Type B pancreatic cell (in vitro differentiated cells): ENCODE measurements at regions not wholly inside any gene's neighbourhood (a gene's known extent, or its start where the extent isn't known, plus 50 kb on each side); places are given as distances from the start of the nearest gene placed in this dataset.

ENCODE experiments used
- DNase-seq: peaks from one replicate; pipeline ENCODE4 v3.0.0; 2021; ENCODE audit warnings: mixed read lengths; ENCODE audit not compliant: unreplicated experiment; ENCODE audit errors: extremely low spot score
- H3K27ac Mint-ChIP-seq: 2 replicates; pipeline ENCODE4 v1.8.0; 2021; ENCODE audit warnings: mild to moderate bottlenecking, mixed read lengths
- H3K27me3 Mint-ChIP-seq: 2 replicates; pipeline ENCODE4 v1.8.0; 2021; ENCODE audit warnings: mixed read lengths
- H3K36me3 Mint-ChIP-seq: 2 replicates; pipeline ENCODE4 v1.8.0; 2021; ENCODE audit warnings: mixed read lengths
- H3K4me1 Mint-ChIP-seq: one replicate; pipeline ENCODE4 v1.8.0; 2021; ENCODE audit warnings: mixed read lengths; ENCODE audit not compliant: unreplicated experiment
- H3K4me3 Mint-ChIP-seq: 2 replicates; pipeline ENCODE4 v1.8.0; 2021; ENCODE audit warnings: mild to moderate bottlenecking, mixed read lengths
- H3K9me3 Mint-ChIP-seq: 2 replicates; pipeline ENCODE4 v1.8.0; 2021; ENCODE audit warnings: mixed read lengths
- CTCF ChIP-seq: fragments of 200-600 bp; sonication (generic); conservative IDR thresholded peaks from 2 replicates; pipeline ENCODE4 v1.5.0; 2021; ENCODE audit warnings: antibody characterized with exemption, mild to moderate bottlenecking

GRCh38 chr10:47092831-47093230 lies 181.6 kb downstream of the PTPN20 start:
- Mint-ChIP-seq H3K4me3 (no peak overlapping the region), H3K4me1 (no peaks in the 10 kb centered on the region), H3K27me3 (peaks cover 23% of the 10 kb centered on the region), H3K27ac (no peak overlapping the region), H3K9me3 (peaks cover 6% of the 10 kb centered on the region), H3K36me3 (no peaks in the 10 kb centered on the region)
- TF ChIP-seq CTCF: no peak
- DNase-seq: no peak

GRCh38 chr10:47094126-47094525 lies 182.9 kb downstream of the PTPN20 start:
- Mint-ChIP-seq H3K4me3 (no peak overlapping the region), H3K9me3 (peaks cover 6% of the 10 kb centered on the region), H3K27me3 (peaks cover 26% of the 10 kb centered on the region), H3K4me1 (no peaks in the 10 kb centered on the region), H3K27ac (no peak overlapping the region), H3K36me3 (no peaks in the 10 kb centered on the region)
- DNase-seq: peak; percentile 44
- no peak for TF ChIP-seq CTCF

- no peaks in the 10 kb centered on the region for H3K36me3 Mint-ChIP-seq
- H3K4me1 Mint-ChIP-seq: no peaks in the 10 kb centered on the region
- peaks cover 6% of the 10 kb centered on the region for H3K9me3 Mint-ChIP-seq
- no peak for TF ChIP-seq CTCF
- peaks cover 26% of the 10 kb centered on the region for H3K27me3 Mint-ChIP-seq
- no peak overlapping the region for H3K4me3 Mint-ChIP-seq
- no peak overlapping the region for H3K27ac Mint-ChIP-seq
- DNase-seq: peak; percentile 55
Observed at GRCh38 chr10:47094636-47095035, 183.4 kb downstream of the PTPN20 start.

- Mint-ChIP-seq H3K27me3 (peaks cover 24% of the 10 kb centered on the region), H3K4me1 (no peaks in the 10 kb centered on the region), H3K27ac (no peak overlapping the region), H3K9me3 (peaks cover 4% of the 10 kb centered on the region), H3K36me3 (no peaks in the 10 kb centered on the region), H3K4me3 (no peak overlapping the region)
- no peak for TF ChIP-seq CTCF
- peak; percentile 45 for DNase-seq
Observed at GRCh38 chr10:47095211-47095610, 184.0 kb downstream of the PTPN20 start.

GRCh38 chr10:47095848-47096612 lies 184.8 kb downstream of the PTPN20 start:
- Mint-ChIP-seq H3K36me3 (no peaks in the 10 kb centered on the region), H3K27me3 (peaks cover 24% of the 10 kb centered on the region), H3K9me3 (no peaks in the 10 kb centered on the region), H3K4me3 (no peak overlapping the region), H3K27ac (no peak overlapping the region), H3K4me1 (no peaks in the 10 kb centered on the region)
- TF ChIP-seq CTCF: no peak
- peak; percentile 10 for DNase-seq
